Ovary (tissue), 7 donors: ENCODE measurements at regions not wholly inside any gene's neighbourhood (a gene's known extent, or its start where the extent isn't known, plus 50 kb on each side); places are given as distances from the start of the nearest gene placed in this dataset.

Experiments
- DNase-seq, 5 donors: peaks; one replicate each; pipeline ENCODE4 v3.0.0-alpha.2; 2019 to 2020
- H3K27ac ChIP-seq, 2 donors: fragments of 200-600 bp; one replicate each; pipeline versions ENCODE4 v1.5.1 to v1.8.0; 2019 to 2022
- H3K27me3 ChIP-seq: fragments of 200-600 bp; one replicate; pipeline ENCODE4 v1.8.0; 2022
- H3K36me3 ChIP-seq: fragments of 200-600 bp; sonication (generic); one replicate; pipeline ENCODE4 v1.5.1; 2019
- H3K4me1 ChIP-seq: one replicate; pipeline ENCODE4 v1.8.1; 2013; ENCODE audit warnings: mild to moderate bottlenecking, moderate library complexity; ENCODE audit not compliant: insufficient read depth
- H3K4me3 ChIP-seq: fragments of 200-600 bp; sonication (generic); one replicate; pipeline ENCODE4 v1.5.1; 2017
- H3K9me3 ChIP-seq, 2 donors: fragments of 200-600 bp in 1 of 2; sonication (generic) in 1 of 2; one replicate each; pipeline versions ENCODE4 v1.5.1 to v1.8.1; 2013 to 2019; ENCODE audit warnings: mild to moderate bottlenecking in 1 of 2, moderate library complexity in 1 of 2
- CTCF ChIP-seq, 3 donors: fragments of 450-650 bp in 2 of 3; fragments of 200-600 bp in 1 of 3; IDR thresholded peaks; one replicate each; pipeline versions ENCODE4 v1.5.1 to v1.8.0; 2016 to 2022; ENCODE audit warnings: antibody characterized with exemption in 3 of 3, mild to moderate bottlenecking in 1 of 3
- EP300 ChIP-seq: sonication (generic); formaldehyde crosslinking; IDR thresholded peaks from one replicate; pipeline ENCODE4 v1.6.1; 2017; ENCODE audit warnings: antibody characterized with exemption
- POLR2A ChIP-seq: fragments of 450-650 bp; IDR thresholded peaks from one replicate; pipeline ENCODE4 v1.6.1; 2017; ENCODE audit warnings: antibody characterized with exemption, mild to moderate bottlenecking, moderate library complexity
- WGBS, 3 donors: extraction: QIAGEN DNeasy Blood & Tissue Kit in 1 of 3; methylation state at CpG; one replicate each; pipeline versions ENCODE4 v1.1.5 to v1.1.7; 2013 to 2017; 5-methylcytosine and 5-hydroxymethylcytosine counted together
- intact Hi-C, 4 donors: fragments of 100-400 bp; cut with DNase I; formaldehyde crosslinking; loops; one replicate each; pipeline versions ENCODE4 v1.11.0 to v1.15.1; 2022 to 2023
- donor health status: DM: no; HTN: no; CAD: no; lungs with moderate emphysema.
- donor health status: DM: no; HTN: no; CAD: no.
- donor health status: Bipolar disorder and iron deficiency.
- donor health status: DM: no; HTN: no; CAD: no.
- donor health status: DM: yes; HTN: yes; CAD: no.

GRCh38 chr3:87621667-87622066 lies 345.3 kb upstream of the POU1F1 start:
- H3K4me1 ChIP-seq: no peaks in the 10 kb centered on the region
- WGBS, 3 donors: 37 to 79% (median 46%) methylated on average over 1 of the region's 1 CpG
- intact Hi-C loops: no loop called here
- H3K27me3 ChIP-seq: no peaks in the 10 kb centered on the region
- no peak for TF ChIP-seq POLR2A
- no peak for TF ChIP-seq EP300
- no peak for TF ChIP-seq CTCF (IDR thresholded peaks at IDR 0.05)
- H3K9me3 ChIP-seq: no peaks in the 10 kb centered on the region
- H3K27ac ChIP-seq: no peak overlapping the region
- DNase-seq: no peak
- no peaks in the 10 kb centered on the region for H3K36me3 ChIP-seq
- H3K4me3 ChIP-seq: no peak overlapping the region

- 68 to 75% (median 72%) methylated on average over 4 of the region's 4 CpGs for WGBS, 3 donors
- no peaks in the 10 kb centered on the region for H3K36me3 ChIP-seq
- TF ChIP-seq EP300 (no peak), POLR2A (no peak), CTCF (IDR thresholded peaks at IDR 0.05) (no peak)
- no peaks in the 10 kb centered on the region for H3K4me1 ChIP-seq
- H3K27me3 ChIP-seq: no peaks in the 10 kb centered on the region
- DNase-seq: no peak
- no peak overlapping the region for H3K27ac ChIP-seq
- H3K4me3 ChIP-seq: no peak overlapping the region
- H3K9me3 ChIP-seq: no peaks in the 10 kb centered on the region
- intact Hi-C loops: no loop called here
Measured at GRCh38 chr3:87615506-87615905, 339.1 kb upstream of the POU1F1 start.

GRCh38 chr3:87614998-87615397 lies 338.6 kb upstream of the POU1F1 start:
- intact Hi-C loops: no loop called here
- 93 to 95% (median 94%) methylated on average over 4 of the region's 4 CpGs for WGBS, 3 donors
- DNase-seq: no peak
- no peaks in the 10 kb centered on the region for H3K36me3 ChIP-seq
- TF ChIP-seq EP300 (no peak), POLR2A (no peak), CTCF (IDR thresholded peaks at IDR 0.05) (no peak)
- H3K27ac ChIP-seq: no peak overlapping the region
- no peaks in the 10 kb centered on the region for H3K4me1 ChIP-seq
- H3K27me3 ChIP-seq: no peaks in the 10 kb centered on the region
- H3K9me3 ChIP-seq: no peaks in the 10 kb centered on the region
- no peak overlapping the region for H3K4me3 ChIP-seq

DNA sequence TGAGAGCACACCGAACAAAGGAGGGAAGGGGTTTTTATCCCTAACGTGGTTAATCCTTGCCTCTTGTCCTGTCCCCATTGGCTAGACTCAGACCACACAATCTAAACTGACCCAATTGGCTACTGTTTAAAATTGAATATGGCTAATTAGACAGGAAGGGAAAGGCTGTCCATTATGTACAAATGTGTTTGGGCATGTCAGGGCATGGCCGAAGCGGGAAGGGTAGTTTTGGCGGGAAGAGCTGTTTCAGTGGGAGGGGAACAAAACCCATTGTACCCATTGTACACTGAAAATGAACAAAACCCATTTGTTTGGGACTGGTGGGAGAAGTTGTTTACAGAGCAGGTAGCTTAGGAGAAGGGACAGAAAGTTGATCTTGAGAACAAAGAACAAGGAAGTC lies 330.9 kb upstream of the POU1F1 start:
- H3K4me3 ChIP-seq: no peak overlapping the region
- H3K27me3 ChIP-seq: no peaks in the 10 kb centered on the region
- WGBS, 3 donors: 84 to 90% (median 87%) methylated on average over 5 of the region's 5 CpGs
- no peak for DNase-seq
- H3K36me3 ChIP-seq: no peaks in the 10 kb centered on the region
- intact Hi-C loops: no loop called here
- no peak overlapping the region for H3K27ac ChIP-seq
- H3K9me3 ChIP-seq: no peaks in the 10 kb centered on the region
- TF ChIP-seq CTCF (IDR thresholded peaks at IDR 0.05) (no peak), EP300 (no peak), POLR2A (no peak)
- no peaks in the 10 kb centered on the region for H3K4me1 ChIP-seq

DNA sequence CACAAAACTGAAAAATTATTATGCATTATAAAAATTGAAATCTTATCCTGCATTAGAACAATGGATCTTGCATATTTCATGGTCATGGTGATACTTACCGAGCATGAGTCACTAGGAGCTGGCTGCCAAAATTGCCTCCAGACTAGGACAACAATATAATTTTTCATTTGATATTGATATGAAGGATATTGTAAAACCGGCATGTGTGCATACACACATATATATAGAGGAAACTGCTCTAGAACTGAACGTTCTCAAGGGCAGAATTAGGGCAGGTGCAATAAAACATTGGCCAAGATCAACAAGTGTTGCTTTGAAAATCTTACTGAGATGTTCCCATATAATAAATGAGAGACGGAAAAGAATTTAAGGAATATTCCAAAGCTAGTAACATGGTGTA lies 319.4 kb upstream of the POU1F1 start:
- Histone ChIP-seq H3K27me3 (no peaks in the 10 kb centered on the region), H3K27ac (no peak overlapping the region), H3K4me3 (no peak overlapping the region), H3K9me3 (no peaks in the 10 kb centered on the region), H3K4me1 (no peaks in the 10 kb centered on the region), H3K36me3 (no peaks in the 10 kb centered on the region)
- TF ChIP-seq POLR2A: no peak
- no peak for TF ChIP-seq CTCF (IDR thresholded peaks at IDR 0.05)
- TF ChIP-seq EP300: no peak
- WGBS, 3 donors: 65 to 82% (median 78%) methylated on average over 4 of the region's 4 CpGs
- DNase-seq: no peak
- intact Hi-C loops: no loop called here
